SK-N-SH treated with all-trans-retinoic acid at 6 μM for 48 hours (cell line): ENCODE measurements at regions not wholly inside any gene's neighbourhood (a gene's known extent, or its start where the extent isn't known, plus 50 kb on each side); places are given as distances from the start of the nearest gene placed in this dataset.

Experiments
- CSDC2 ChIP-seq: fragments of 250-450 bp; sonication (Bioruptor Pico); IDR thresholded peaks from 2 replicates; pipeline ENCODE4 v1.5.0; 2020; ENCODE audit warnings: mild to moderate bottlenecking, moderate library complexity
- ESRRG ChIP-seq: fragments of 250-450 bp; sonication (Bioruptor Pico); IDR thresholded peaks from 2 replicates; pipeline ENCODE4 v1.6.1; 2021; ENCODE audit warnings: mild to moderate bottlenecking
- ISL1 ChIP-seq: fragments of 250-450 bp; sonication (Bioruptor Pico); IDR thresholded peaks from 2 replicates; pipeline ENCODE4 v2.1.2; 2022; ENCODE audit warnings: mild to moderate bottlenecking, moderate library complexity
- PATZ1 ChIP-seq: fragments of 250-450 bp; sonication (Bioruptor Pico); IDR thresholded peaks from 2 replicates; pipeline ENCODE4 v1.8.0; 2020; ENCODE audit warnings: mild to moderate bottlenecking, moderate library complexity, borderline replicate concordance
- PPARA ChIP-seq: fragments of 250-450 bp; sonication (Bioruptor Pico); IDR thresholded peaks from 2 replicates; pipeline ENCODE4 v1.5.0; 2020; ENCODE audit warnings: mild to moderate bottlenecking, borderline replicate concordance
- RARB ChIP-seq: fragments of 250-450 bp; sonication (Bioruptor Pico); IDR thresholded peaks from 2 replicates; pipeline ENCODE4 v1.8.0; 2021; ENCODE audit warnings: mild to moderate bottlenecking, moderate library complexity
- TOX ChIP-seq: fragments of 250-450 bp; sonication (Bioruptor Pico); IDR thresholded peaks from 2 replicates; pipeline ENCODE4 v1.8.0; 2021; ENCODE audit warnings: mild to moderate bottlenecking, moderate library complexity, borderline replicate concordance
- TSHZ2 ChIP-seq: fragments of 250-450 bp; sonication (Bioruptor Pico); IDR thresholded peaks from 2 replicates; pipeline ENCODE4 v1.5.0; 2020; ENCODE audit warnings: mild to moderate bottlenecking, moderate library complexity
- ZFP3 ChIP-seq: fragments of 250-450 bp; sonication (Bioruptor Pico); IDR thresholded peaks from 2 replicates; pipeline ENCODE4 v1.5.0; 2020; ENCODE audit warnings: mild to moderate bottlenecking, moderate library complexity
- ZNF565 ChIP-seq: fragments of 450-650 bp; formaldehyde crosslinking; conservative IDR thresholded peaks from 2 replicates; pipeline ENCODE4 v1.5.0; 2020; ENCODE audit warnings: low read depth, mild to moderate bottlenecking, moderate library complexity
- ZNF70 ChIP-seq: fragments of 450-650 bp; formaldehyde crosslinking; IDR thresholded peaks from 2 replicates; pipeline ENCODE4 v1.5.0; 2020; ENCODE audit warnings: mild to moderate bottlenecking, moderate library complexity
- TF ChIP-seq, protein P1 (sequence below): fragments of 250-450 bp; sonication (Bioruptor Pico); IDR thresholded peaks from 2 replicates; pipeline ENCODE4 v1.5.1; 2021; ENCODE audit warnings: mild to moderate bottlenecking, moderate library complexity

DNA sequence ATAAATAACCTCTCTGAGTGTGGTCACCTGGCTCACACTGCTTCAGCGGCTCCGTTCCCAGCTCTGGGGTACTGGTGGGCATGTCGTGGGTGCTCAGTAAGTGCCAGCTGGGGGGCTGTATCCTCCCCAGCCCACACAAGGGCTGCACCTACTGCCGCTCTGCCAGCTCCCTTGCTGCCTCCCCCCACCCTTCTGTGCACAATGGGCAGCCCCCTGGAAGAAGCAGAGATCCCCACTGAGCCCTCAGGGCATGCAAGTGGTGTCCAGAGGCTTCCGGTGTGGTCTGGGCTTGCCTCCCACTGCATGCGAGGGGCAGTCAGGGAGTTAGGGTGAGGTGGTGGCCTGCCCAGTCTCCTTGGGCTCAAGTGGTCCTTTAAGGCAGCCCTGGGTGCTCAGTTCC is 58.3 kb upstream of the TRPM1 start:
- TF ChIP-seq TSHZ2 (CRISPR knock-in tag) (no peak), ESRRG (CRISPR knock-in tag) (no peak), ISL1 (no peak), ZFP3 (CRISPR knock-in tag) (no peak), ZNF70 (no peak), ZNF565 (CRISPR knock-in tag) (no peak), RARB (CRISPR knock-in tag) (no peak), PPARA (CRISPR knock-in tag) (no peak), CSDC2 (CRISPR knock-in tag) (no peak), TOX (CRISPR knock-in tag) (no peak), PATZ1 (no peak)
- TF ChIP-seq, protein P1, sequence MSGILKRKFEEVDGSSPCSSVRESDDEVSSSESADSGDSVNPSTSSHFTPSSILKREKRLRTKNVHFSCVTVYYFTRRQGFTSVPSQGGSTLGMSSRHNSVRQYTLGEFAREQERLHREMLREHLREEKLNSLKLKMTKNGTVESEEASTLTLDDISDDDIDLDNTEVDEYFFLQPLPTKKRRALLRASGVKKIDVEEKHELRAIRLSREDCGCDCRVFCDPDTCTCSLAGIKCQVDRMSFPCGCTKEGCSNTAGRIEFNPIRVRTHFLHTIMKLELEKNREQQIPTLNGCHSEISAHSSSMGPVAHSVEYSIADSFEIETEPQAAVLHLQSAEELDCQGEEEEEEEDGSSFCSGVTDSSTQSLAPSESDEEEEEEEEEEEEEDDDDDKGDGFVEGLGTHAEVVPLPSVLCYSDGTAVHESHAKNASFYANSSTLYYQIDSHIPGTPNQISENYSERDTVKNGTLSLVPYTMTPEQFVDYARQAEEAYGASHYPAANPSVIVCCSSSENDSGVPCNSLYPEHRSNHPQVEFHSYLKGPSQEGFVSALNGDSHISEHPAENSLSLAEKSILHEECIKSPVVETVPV (CRISPR knock-in tag) = no peak
